ENCODE measurements at regions not wholly inside any gene's neighbourhood (a gene's known extent, or its start where the extent isn't known, plus 50 kb on each side); places are given as distances from the start of the nearest gene placed in this dataset.

DNA sequence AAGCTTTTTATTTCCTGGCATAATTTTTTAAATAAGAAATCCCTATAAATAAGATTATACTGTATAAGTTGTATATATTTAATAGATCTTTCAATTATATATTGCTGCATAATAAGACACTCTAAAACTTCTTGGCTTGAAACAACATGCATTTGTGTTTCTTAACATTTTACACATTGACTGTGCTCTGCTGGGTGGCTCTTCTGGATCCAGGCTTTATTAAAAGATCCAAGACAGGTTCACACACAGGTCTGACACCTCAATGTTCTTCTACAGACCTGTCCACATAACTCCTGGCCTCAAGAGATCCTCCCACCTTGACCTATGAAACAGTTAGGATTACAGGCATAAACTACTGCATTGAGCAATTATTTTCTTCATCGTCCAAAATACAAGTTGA lies 77.6 kb upstream of the PCDH17 start:
- TF ChIP-seq EZH2 (IDR thresholded peaks at IDR 0.05; ENCODE audit: low read depth, unreplicated experiment) (no peak), POLR2AphosphoS5 (IDR thresholded peaks at IDR 0.05; ENCODE audit: low read depth) (no peak), JUNB (IDR thresholded peaks at IDR 0.05; ENCODE audit: unreplicated experiment) (no peak), NANOG (IDR thresholded peaks at IDR 0.05; ENCODE audit: borderline replicate concordance) (no peak), CREB1 (CRISPR knock-in tag; IDR thresholded peaks at IDR 0.05; ENCODE audit: low read depth) (no peak), EZH2phosphoT487 (IDR thresholded peaks at IDR 0.05; ENCODE audit: unreplicated experiment) (no peak)
- TF ChIP-seq, protein P1, sequence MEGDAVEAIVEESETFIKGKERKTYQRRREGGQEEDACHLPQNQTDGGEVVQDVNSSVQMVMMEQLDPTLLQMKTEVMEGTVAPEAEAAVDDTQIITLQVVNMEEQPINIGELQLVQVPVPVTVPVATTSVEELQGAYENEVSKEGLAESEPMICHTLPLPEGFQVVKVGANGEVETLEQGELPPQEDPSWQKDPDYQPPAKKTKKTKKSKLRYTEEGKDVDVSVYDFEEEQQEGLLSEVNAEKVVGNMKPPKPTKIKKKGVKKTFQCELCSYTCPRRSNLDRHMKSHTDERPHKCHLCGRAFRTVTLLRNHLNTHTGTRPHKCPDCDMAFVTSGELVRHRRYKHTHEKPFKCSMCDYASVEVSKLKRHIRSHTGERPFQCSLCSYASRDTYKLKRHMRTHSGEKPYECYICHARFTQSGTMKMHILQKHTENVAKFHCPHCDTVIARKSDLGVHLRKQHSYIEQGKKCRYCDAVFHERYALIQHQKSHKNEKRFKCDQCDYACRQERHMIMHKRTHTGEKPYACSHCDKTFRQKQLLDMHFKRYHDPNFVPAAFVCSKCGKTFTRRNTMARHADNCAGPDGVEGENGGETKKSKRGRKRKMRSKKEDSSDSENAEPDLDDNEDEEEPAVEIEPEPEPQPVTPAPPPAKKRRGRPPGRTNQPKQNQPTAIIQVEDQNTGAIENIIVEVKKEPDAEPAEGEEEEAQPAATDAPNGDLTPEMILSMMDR (conservative IDR thresholded peaks at IDR 0.05; ENCODE audit: low read depth in 2 of 2): no peak
- TF ChIP-seq, protein P2, sequence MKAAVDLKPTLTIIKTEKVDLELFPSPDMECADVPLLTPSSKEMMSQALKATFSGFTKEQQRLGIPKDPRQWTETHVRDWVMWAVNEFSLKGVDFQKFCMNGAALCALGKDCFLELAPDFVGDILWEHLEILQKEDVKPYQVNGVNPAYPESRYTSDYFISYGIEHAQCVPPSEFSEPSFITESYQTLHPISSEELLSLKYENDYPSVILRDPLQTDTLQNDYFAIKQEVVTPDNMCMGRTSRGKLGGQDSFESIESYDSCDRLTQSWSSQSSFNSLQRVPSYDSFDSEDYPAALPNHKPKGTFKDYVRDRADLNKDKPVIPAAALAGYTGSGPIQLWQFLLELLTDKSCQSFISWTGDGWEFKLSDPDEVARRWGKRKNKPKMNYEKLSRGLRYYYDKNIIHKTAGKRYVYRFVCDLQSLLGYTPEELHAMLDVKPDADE (IDR thresholded peaks at IDR 0.05): no peak
- TF ChIP-seq, protein P3, sequence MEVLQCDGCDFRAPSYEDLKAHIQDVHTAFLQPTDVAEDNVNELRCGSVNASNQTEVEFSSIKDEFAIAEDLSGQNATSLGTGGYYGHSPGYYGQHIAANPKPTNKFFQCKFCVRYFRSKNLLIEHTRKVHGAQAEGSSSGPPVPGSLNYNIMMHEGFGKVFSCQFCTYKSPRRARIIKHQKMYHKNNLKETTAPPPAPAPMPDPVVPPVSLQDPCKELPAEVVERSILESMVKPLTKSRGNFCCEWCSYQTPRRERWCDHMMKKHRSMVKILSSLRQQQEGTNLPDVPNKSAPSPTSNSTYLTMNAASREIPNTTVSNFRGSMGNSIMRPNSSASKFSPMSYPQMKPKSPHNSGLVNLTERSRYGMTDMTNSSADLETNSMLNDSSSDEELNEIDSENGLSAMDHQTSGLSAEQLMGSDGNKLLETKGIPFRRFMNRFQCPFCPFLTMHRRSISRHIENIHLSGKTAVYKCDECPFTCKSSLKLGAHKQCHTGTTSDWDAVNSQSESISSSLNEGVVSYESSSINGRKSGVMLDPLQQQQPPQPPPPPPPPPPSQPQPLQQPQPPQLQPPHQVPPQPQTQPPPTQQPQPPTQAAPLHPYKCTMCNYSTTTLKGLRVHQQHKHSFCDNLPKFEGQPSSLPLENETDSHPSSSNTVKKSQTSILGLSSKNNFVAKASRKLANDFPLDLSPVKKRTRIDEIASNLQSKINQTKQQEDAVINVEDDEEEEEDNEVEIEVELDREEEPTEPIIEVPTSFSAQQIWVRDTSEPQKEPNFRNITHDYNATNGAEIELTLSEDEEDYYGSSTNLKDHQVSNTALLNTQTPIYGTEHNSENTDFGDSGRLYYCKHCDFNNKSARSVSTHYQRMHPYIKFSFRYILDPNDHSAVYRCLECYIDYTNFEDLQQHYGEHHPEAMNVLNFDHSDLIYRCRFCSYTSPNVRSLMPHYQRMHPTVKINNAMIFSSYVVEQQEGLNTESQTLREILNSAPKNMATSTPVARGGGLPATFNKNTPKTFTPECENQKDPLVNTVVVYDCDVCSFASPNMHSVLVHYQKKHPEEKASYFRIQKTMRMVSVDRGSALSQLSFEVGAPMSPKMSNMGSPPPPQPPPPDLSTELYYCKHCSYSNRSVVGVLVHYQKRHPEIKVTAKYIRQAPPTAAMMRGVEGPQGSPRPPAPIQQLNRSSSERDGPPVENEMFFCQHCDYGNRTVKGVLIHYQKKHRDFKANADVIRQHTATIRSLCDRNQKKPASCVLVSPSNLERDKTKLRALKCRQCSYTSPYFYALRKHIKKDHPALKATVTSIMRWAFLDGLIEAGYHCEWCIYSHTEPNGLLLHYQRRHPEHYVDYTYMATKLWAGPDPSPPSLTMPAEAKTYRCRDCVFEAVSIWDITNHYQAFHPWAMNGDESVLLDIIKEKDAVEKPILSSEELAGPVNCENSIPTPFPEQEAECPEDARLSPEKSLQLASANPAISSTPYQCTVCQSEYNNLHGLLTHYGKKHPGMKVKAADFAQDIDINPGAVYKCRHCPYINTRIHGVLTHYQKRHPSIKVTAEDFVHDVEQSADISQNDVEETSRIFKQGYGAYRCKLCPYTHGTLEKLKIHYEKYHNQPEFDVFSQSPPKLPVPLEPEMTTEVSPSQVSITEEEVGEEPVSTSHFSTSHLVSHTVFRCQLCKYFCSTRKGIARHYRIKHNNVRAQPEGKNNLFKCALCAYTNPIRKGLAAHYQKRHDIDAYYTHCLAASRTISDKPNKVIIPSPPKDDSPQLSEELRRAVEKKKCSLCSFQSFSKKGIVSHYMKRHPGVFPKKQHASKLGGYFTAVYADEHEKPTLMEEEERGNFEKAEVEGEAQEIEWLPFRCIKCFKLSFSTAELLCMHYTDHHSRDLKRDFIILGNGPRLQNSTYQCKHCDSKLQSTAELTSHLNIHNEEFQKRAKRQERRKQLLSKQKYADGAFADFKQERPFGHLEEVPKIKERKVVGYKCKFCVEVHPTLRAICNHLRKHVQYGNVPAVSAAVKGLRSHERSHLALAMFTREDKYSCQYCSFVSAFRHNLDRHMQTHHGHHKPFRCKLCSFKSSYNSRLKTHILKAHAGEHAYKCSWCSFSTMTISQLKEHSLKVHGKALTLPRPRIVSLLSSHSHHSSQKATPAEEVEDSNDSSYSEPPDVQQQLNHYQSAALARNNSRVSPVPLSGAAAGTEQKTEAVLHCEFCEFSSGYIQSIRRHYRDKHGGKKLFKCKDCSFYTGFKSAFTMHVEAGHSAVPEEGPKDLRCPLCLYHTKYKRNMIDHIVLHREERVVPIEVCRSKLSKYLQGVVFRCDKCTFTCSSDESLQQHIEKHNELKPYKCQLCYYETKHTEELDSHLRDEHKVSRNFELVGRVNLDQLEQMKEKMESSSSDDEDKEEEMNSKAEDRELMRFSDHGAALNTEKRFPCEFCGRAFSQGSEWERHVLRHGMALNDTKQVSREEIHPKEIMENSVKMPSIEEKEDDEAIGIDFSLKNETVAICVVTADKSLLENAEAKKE (CRISPR knock-in tag; IDR thresholded peaks at IDR 0.05): no peak
- TF ChIP-seq, protein P4, sequence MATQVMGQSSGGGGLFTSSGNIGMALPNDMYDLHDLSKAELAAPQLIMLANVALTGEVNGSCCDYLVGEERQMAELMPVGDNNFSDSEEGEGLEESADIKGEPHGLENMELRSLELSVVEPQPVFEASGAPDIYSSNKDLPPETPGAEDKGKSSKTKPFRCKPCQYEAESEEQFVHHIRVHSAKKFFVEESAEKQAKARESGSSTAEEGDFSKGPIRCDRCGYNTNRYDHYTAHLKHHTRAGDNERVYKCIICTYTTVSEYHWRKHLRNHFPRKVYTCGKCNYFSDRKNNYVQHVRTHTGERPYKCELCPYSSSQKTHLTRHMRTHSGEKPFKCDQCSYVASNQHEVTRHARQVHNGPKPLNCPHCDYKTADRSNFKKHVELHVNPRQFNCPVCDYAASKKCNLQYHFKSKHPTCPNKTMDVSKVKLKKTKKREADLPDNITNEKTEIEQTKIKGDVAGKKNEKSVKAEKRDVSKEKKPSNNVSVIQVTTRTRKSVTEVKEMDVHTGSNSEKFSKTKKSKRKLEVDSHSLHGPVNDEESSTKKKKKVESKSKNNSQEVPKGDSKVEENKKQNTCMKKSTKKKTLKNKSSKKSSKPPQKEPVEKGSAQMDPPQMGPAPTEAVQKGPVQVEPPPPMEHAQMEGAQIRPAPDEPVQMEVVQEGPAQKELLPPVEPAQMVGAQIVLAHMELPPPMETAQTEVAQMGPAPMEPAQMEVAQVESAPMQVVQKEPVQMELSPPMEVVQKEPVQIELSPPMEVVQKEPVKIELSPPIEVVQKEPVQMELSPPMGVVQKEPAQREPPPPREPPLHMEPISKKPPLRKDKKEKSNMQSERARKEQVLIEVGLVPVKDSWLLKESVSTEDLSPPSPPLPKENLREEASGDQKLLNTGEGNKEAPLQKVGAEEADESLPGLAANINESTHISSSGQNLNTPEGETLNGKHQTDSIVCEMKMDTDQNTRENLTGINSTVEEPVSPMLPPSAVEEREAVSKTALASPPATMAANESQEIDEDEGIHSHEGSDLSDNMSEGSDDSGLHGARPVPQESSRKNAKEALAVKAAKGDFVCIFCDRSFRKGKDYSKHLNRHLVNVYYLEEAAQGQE (IDR thresholded peaks at IDR 0.05; ENCODE audit: unreplicated experiment): no peak

Data from GM23338 (cell line).